SHP77 (cell line): ENCODE measurements at regions not wholly inside any gene's neighbourhood (a gene's known extent, or its start where the extent isn't known, plus 50 kb on each side); places are given as distances from the start of the nearest gene placed in this dataset.
"Not testable (repeated sequence)": the region's sequence is repeated elsewhere in the genome, so short reads cannot be mapped to it uniquely, and the experiment has no call there.

Experiments used
- DNase-seq, 2 experiments: peaks; one replicate each; lab custom pipeline; 2025; lab: John Stamatoyannopoulos, UW

DNA sequence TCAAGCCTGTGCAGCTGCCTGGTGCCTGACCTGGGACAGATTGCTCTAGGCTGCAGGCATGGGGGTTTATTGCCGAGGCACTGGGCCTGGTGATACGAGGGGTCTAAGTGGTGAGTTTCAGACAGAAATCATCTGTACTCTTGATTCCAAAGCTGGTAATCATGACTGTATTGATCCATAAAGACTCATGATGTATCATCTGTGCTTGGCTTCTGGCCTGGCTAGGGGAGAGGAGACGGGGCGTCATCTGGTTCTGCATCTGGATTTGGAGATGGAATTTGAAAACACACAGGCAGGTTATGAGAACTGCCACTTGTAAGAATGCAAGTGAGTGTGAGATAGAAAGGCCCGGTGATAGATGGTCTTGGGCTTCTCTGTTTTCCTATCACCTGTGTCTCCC lies 337.4 kb upstream of the C2CD4B start:
- DNase-seq, result no peak

DNA sequence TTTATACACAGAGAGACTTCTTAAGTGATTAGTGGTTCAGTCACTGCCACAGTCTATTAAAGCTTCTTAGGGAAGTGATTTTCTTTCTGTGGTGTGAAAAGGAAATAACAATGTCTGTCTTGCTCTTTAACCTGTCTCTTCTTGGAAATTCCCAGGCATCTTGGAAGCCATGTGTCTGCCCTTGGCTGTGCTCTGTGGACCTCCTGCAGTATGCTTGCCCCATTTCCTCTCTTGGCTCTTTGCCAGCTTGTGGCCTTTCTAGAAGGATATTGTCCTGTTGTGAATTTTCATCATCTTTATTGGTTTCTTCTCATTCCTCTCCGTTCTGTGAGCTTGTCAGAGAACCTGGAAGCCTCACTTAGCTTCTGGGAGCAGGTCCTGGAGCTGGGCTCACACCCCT lies 338.4 kb upstream of the C2CD4B start:
- DNase-seq, result no peak

DNA sequence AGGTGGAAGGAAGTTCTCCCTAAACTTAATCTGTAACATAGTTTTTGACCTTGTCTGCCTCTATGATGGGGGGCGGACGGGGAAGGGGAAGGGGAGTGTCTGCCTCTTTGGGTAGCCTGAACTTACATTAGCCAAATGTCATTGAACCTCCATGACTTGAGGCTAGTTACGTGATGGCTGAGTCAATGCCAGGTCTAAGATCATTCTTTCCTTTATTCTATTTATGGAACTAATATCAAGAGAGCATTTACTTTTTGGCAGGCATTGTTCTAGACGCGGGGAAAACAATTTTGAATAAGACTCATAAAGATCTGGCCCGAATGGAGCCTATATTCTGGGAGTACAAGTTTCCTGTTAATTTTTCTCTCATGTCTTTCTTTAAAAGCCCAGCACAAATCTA lies 340.7 kb upstream of the C2CD4B start:
- DNase-seq, result no peak

DNA sequence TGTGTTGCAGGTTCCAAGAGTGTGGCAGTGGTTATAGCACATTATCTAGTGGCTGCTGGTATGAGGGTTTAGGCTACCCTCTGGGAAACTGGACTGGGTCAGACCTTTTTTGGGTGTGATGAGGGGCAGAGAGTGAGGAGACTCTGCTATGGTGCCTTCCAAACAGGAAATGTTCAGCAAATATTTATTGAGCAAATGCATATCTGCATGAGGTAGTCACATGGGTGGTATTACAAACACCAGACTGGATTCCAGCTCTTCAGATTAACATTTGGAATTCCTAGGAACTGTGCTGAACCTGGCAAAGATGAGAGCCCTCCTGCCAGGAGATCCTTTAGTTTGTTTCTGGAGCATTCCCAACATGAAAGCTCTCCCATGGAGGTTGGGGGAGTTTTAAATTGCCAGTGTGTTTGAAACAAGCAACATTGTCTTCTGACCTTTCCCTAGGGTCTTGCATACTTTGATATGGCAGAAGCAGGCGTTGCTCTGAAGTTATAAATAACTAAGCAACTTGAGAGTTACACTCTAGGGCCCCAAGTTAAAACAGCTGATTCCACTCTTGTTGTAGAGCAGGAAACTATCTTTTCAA lies 341.2 kb upstream of the C2CD4B start:
- DNase-seq, result no peak

DNA sequence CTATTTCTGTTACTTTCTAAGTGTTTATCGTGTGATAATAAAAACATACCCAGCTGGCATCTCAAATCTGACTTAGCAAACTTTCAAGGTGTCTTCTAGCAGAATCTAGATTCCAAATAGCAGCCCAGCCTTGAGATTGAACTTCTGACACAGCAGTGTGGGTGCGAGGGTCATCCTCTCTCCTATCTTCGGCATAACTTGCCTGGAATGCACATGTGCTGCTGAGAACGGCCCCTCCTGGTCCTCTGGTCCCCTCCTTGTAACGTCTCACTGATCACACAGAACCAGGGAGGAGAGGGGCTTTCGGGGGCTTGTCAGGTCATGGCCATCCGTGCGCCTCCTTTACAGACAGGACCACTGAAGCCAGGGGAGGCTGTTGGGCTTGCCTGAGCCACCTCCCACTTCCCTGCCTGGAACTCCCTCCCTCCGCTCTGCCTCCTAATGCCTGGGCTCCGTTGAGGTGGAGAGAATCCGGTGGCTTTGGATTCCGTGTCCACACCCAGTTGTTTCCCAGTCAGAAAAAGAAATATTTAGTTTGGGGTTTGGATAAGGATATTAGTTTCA lies 344.4 kb upstream of the C2CD4B start:
- no peak for DNase-seq

DNA sequence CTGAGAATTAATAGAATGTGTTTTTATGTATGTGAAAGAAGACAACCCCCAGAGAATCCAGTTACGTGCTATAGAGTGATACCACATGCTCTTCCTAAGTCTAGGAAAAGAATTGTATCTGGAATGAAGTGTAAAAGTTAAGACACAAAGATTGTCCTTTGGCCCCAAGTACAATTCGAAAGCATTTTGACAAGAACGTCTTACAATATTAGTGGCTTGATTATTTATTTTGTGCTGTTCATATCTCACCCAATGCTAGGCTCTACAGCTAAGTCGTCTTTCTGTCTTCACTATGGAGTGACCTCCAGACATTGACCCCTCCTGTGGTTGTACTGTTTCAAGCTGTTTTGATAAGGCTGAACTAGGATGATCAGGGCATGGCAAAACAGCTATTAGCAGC lies 345.7 kb upstream of the C2CD4B start:
- no peak for DNase-seq

DNA sequence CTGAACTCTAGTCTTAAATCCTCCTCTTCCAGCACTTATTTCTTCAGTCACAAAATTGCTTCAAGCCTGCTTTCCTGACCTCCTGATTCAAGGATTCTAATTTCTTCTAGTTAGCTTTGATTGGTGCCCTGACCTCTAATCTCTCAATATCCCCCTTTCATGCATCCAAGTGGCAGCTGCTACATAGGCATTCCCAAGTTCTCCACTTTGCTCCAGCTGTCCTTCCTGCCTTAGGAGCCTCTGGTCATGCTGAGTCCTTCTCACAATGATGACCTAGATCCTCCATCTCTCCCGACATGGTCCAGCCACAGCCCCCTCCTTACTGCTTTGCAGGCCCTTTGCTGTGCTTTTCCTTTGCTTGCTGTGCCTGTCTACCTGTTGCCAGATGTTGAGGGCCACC lies 347.8 kb upstream of the C2CD4B start:
- DNase-seq, result no peak

DNA sequence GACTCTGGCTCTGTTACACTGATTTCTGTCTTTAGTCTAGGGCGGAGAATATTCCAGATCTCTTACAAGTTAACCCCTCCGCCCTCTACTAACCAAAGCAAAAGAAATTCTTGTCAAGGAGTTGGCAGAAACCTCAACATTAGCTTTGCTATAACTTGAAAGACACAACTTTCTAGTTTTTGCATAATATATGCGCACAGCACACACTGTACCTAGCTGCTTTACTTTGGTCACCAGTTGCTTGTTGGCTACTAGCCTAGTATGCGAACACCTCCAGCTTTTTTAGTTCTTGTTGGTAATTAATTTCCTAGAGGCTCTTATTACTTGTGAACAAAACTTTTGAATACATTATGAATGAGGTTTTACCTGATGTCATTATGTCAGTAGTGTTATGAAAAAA lies 348.8 kb upstream of the C2CD4B start:
- no peak for DNase-seq

DNA sequence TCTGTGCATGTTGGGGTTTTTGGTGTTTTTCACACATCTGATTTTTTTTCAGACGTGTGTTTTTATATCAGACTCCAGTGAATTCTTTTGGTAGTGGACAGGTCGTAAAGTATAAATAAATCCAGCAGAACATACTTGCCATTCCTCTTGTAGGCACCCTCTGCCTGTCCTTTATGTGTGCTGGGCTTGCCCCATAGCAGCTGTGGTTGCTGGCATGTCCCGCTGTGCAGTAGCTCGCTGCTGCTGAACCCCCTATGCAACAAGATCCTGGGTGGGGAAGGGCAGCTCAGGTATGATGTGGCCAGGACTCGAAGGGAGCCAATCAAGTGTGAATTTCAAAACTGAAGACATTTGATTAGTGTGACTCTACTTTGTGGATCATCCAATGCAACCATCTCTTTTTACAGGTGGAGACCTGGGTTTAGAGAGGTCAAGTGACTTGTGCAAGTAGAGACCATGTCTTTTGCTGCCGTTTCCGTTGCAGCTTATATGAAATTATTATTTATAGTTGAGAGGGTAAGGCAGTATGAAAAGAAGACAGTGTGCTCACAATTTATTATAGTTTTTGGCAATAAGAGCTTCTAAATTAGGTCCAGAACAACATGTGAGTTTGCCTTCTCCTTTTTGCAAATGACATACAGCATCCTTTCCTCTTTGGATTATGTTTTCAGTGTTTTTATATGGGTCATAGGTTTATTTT lies 350.8 kb upstream of the C2CD4B start:
- no peak for DNase-seq

DNA sequence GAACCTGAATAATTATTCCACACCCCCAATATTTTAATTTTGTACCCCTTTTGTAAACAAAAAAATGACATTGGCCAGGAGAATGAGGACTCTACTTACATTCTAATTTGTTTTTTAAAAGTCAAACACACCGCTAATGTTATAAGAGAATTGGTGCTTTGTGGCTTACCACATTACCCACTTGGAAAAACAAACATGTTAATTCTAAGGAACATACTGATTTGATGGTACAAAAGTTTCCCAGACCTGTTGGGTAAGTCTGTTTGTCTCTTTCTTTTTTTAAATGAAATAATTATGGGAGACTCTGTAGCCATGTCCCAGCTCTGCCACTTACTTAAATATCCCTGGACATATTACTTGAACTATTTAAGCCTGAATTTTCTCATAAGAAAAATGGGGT lies 352.5 kb upstream of the C2CD4B start:
- DNase-seq, result no peak

DNA sequence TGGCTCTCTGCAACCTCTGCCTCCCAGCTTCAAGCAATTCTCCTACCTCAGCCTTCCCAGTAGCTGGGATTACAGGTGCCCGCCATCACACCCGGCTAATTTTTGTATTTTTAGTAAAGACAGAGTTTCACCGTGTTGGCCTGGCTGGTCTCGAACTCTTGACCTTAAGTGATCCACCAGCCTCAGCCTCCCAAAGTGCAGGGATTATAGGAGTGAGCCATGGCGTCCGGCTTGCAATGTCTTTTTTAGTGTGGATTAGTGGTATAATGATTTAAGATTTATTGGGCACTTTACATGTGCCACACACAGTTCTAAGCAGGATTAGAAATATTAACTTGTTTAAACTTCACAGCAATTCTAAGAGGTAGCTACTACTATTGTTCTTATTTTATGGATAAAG lies 353.6 kb upstream of the C2CD4B start:
- DNase-seq, result not testable (repeated sequence)

DNA sequence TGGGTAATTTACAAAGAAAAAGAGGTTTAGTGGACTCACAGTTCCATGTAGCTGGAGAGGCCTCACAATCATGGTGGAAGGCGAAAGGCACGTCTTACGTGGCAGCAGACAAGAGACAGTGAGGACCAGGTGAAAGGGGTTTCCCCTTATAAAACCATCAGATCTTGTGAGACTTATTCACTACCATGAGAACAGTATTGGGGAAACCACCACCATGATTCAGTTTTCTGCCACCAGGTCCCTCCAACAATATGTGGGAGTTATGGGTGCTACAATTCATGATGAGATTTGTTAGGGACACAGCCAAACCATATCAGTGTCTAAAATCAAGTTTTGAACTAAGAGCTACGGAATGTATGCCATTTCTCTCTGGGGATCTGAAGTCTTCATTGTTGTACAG lies 354.8 kb upstream of the C2CD4B start:
- no peak for DNase-seq

DNA sequence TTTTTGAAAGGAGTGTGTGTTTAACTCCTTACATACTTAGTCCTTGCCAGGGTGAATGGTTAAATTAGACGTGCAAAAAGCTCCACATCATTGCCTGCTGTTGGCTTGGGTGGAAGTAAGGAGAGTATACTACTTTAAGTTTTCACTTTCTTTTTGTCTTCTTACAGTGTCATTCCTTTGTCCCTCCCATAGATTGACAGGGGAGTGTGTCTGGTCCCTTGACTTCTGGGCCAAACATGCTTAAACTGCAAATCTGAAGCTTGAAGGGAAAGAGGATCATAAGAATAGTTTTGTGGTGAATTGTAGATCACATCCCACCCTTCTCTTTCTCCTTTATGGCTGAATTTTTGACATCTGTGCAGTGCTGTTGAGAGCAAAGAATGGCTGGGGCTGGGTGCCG lies 355.8 kb upstream of the C2CD4B start:
- no peak for DNase-seq

DNA sequence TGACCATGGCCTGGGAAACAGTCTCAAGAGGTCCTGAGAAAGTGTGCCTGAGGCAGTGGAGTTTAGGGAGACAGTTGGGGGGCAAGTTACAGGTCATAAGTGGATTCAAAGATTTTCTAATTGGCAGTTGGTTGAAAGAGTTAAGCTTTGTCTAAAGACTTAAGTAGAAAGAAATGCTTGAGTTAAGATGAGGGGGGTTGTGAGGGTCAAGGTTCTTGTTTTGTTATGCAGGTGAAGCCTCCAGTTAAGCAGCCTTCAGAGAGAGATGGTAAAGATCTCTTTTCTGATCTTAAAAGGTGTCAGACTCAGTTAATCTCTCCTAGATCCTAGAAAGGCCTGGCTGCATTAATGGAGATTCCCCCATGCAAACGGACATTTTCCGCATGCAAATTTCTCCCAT lies 356.3 kb upstream of the C2CD4B start:
- no peak for DNase-seq

DNA sequence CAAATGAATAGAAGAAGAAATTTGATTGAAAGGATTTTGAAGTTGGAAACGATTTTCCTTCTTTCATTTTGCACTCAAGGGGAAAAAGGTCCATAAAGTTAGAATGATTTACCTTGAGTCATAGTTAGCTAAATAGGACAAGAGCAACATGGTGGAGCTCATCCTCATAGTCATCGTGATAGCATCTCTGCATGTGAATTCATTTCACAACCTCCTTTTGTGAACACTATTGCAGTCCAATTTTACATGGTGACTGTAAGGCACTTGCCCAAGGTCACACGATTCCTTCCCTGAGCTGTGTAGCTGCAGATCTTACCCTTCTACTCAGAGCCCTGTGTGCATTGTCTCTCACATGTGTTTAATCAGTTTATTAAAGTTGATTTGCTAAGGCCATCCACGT lies 359.8 kb upstream of the C2CD4B start:
- no peak for DNase-seq

DNA sequence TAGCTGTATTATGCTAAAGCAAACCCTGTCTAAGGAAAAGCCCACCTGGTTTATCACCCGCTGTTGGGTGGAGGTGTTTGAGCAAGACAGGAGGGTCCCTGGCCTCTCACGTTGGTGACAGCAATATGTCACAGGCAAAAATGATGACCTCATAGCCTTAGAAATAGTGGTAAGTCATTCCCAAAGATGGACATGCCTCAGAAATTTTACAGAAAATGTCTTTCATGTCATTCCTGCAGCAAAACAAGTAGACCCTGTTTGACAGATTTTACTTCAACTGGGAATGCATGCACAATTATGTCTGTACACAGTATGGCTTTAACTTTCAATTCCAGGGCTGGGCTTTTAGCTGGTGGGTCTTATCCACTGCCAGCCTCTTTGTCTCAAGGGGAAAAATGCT lies 362.3 kb upstream of the C2CD4B start:
- no peak for DNase-seq

DNA sequence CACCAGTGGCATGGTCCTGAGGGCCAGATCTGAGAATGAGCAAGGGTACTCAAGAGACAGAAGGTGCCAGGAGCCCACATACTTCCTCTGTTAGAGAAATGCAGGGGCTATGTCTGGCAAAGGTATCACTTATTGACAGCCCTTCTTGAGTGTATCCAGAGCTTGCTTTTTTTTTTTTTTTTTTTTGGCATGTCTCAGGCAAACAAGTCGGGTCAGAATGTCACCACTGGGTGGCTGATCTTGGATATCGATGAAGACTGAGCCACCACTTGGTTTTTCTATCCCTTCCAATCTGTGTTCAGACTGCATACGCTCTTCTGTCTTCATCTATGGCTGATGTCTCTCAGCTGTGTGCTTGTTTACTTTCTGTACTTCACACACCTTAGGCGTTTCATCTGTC lies 363.4 kb upstream of the C2CD4B start:
- no peak for DNase-seq

DNA sequence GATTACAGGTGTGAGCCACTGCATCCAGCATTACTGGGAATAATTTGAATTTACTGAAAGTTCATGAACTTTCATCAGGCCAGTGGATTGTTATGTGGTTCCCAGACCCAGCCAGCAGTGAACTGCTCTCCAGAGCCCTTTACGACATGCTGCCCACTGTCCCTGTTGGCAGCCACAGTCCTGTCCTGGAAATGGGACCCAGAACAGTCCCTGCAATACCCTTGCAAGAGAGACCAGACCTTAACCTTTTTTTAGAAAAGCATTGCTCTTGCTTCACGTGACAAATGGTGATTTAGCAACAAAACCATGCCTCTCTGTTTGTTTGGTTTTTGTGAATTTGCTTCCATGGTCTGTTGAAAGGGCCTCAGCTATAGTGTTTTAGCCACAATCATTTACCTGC lies 367.3 kb upstream of the C2CD4B start:
- no peak for DNase-seq

DNA sequence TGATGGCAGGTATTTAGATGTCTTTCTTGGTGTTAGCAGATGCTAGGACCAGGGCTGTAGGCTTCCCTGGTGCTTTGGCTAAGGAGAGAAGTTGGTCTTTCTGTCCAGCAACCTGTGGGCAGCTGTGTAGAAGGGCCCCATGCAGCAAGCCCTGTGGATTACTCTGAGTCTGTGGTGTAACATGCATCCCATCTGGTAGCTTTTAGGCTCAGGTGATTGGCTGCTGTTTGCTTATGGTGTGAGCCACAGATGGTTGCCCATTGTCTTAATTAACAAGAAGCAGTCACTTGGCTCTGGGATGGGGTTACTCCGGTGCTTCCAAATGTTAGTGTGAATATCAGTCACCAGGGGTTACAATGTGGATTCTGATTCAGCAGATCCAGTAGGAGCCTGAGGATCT lies 368.6 kb upstream of the C2CD4B start:
- DNase-seq, result no peak

DNA sequence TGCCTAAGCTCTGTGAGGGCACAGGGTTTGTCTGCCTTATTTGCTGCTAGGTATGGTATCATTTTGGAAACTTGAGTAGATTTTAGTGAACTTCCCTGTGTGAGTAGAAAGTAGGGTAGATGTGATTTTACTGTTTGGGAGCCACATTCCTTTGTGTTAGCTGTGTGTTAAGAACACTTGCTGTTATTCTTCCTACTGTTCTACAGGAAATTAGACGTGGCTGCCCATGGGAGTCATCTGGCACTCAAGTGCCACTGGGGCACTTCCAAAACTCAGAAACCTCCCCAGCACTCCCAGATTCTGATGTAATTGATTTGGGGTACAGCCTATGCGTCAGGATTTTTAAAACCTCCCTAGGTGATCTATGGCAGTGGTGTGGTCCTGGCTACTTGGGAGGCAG lies 369.9 kb upstream of the C2CD4B start:
- no peak for DNase-seq

DNA sequence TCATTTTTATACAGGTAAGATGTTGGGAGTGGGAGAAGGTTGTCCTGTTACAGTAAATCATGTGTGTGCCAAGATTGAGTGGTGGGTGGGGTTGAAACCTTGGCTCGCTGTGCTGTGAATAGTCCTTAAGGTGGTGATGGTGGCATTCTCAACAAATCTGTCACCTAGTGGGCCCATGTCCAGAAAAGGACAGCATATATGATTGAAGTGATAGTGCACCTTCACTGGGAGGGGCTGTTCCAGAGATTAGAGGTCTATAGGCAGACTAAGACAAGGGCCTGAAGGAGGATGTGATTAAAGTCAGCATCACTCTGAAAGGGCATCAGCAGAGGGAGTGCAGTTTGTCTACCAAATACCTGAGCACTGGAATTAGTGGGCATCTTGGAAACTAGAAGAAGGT lies 374.2 kb upstream of the C2CD4B start:
- DNase-seq, result no peak

DNA sequence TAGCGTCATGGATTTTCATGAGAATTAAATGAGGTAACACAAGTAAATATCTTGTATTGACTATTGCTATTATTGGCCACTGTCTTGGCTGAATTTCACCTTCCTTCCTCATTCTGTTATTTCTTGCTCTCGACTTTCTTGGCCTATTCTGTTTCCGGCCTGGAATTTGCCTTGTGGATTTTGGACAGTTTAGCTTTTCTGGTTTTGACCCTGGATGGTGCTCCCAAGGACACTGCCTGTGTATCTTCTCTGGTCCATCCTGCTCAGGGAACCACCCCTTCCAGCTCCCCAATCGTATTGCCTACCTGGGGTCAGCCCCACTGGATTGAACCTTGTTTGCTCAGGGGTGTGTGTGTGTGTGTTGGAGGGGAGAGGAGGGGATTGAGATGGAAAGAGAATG lies 376.2 kb upstream of the C2CD4B start:
- DNase-seq, result no peak

DNA sequence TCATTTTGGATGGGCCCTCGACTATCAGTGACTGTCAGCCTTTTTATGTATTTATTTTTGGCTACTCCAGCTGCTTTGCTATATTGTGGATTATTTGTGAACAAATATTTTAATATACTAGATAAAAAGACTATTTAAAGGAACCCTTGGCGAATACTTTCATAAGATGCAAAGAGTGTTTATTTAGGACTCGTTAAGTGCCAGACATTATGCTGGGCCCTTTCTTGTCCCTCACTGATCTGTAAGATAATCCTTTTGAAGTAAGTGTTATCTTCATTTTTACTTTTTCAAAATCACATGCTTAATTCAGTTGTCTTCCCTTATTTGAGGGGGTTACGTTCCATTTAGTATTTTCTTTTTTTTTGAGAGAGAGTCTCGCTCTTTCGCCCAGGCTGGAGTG lies 376.8 kb upstream of the C2CD4B start:
- DNase-seq, result no peak

DNA sequence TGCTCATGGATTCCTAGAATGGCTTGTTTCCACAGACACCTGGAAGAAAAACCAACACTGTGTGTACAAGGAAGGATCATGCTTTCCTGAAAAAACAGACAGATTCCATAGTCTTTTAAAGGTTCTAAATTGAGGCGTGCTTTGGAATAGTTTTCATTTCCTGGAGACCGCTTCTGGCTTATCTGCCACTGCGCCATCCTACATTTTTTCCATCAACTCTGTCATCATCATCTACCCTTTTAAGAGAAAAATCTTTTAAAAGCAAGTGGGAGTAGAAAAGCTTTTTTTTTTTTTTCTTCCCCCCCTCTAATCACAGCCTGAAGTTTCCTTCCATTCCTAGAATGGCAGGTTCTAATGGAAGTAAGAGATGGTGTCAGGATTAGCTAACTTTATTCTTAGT lies 379.4 kb upstream of the C2CD4B start:
- DNase-seq, result no peak
